ENCODE measurements at regions not wholly inside any gene's neighbourhood (a gene's known extent, or its start where the extent isn't known, plus 50 kb on each side); places are given as distances from the start of the nearest gene placed in this dataset.

- no peak for TF ChIP-seq CTCF (IDR thresholded peaks at IDR 0.05; ENCODE audit: low read depth, low read length, poor library complexity, severe bottlenecking)
- no peak for TF ChIP-seq EZH2phosphoT487 (IDR thresholded peaks at IDR 0.05; ENCODE audit: borderline replicate concordance, low read length)
Observed at GRCh38 chr3:181379278-181379677, 332.4 kb upstream of the SOX2 start.
